ENCODE measurements at regions not wholly inside any gene's neighbourhood (a gene's known extent, or its start where the extent isn't known, plus 50 kb on each side); places are given as distances from the start of the nearest gene placed in this dataset.

- no peak for TF ChIP-seq ZBTB26 (CRISPR knock-in tag; IDR thresholded peaks at IDR 0.05; ENCODE audit: borderline replicate concordance)
- TF ChIP-seq ARID3A (IDR thresholded peaks at IDR 0.05; ENCODE audit: low read depth, low read length), result no peak
- TF ChIP-seq MATR3 (CRISPR knock-in tag; IDR thresholded peaks at IDR 0.05), result no peak
- TF ChIP-seq NCOA2 (CRISPR knock-in tag; IDR thresholded peaks at IDR 0.05), result no peak
- no peak for TF ChIP-seq GABPA (IDR thresholded peaks at IDR 0.05; ENCODE audit: low read depth, low read length)
- no peak for TF ChIP-seq GABPA (CRISPR knock-in tag; IDR thresholded peaks at IDR 0.05; ENCODE audit: low read depth)
- TF ChIP-seq HOXA3 (CRISPR knock-in tag; IDR thresholded peaks at IDR 0.05), result no peak
- no peak for TF ChIP-seq MXD1 (CRISPR knock-in tag; IDR thresholded peaks at IDR 0.05)
- TF ChIP-seq ZNF530 (CRISPR knock-in tag; IDR thresholded peaks at IDR 0.05; ENCODE audit: low read depth), result no peak
- TF ChIP-seq MED1 (CRISPR knock-in tag; IDR thresholded peaks at IDR 0.05), result no peak
These were observed 62.2 kb upstream of the ADCY1 start (continued) for GRCh38 chr7:45511721-45512597.

GRCh38 chr7:45514944-45515343 is 59.2 kb upstream of the ADCY1 start:
- DNase-seq (ENCODE audit: low spot score) (no peak), FAIRE-seq (no peak), ATAC-seq (no peak)
- Histone ChIP-seq H4K20me1 (ENCODE audit: insufficient read depth, low read length) (no peaks in the 10 kb centered on the region), H3K27ac (ENCODE audit: extremely low read length, insufficient read depth, low read length) (no peak overlapping the region), H3K4me3 (replicated peaks in 1 of 3; ENCODE audit: insufficient read depth in 1 of 3, low read depth in 2 of 3, low read length in 3 of 3) (no peak overlapping the region), H3K79me2 (ENCODE audit: insufficient read depth, low read length) (no peaks in the 10 kb centered on the region), H3K9me3 (ENCODE audit: low read length) (no peaks in the 10 kb centered on the region), H3K4me1 (ENCODE audit: insufficient read depth, low read length) (no peaks in the 10 kb centered on the region), H3K9ac (ENCODE audit: insufficient read depth, low read depth, low read length) (no peak overlapping the region), H2AFZ (ENCODE audit: low read length) (no peak overlapping the region), H3K4me2 (ENCODE audit: low read depth, low read length) (no peak overlapping the region), H3K27me3 (ENCODE audit: control insufficient read depth in 1 of 2, insufficient read depth in 2 of 2, low read length in 2 of 2) (peaks cover 0 to 7% of the 10 kb centered on the region in 2 experiments; a peak in 1 of 5 replicates), H3K36me3 (replicated peaks in 1 of 2; ENCODE audit: control insufficient read depth in 1 of 2, insufficient read depth in 2 of 2, low read length in 2 of 2) (no peaks in the 10 kb centered on the region)
- ChIA-PET POLR2A (no interaction called here), CTCF (ENCODE audit: low intra/inter-chr PET ratio, low total read pairs) (no interaction called here)
- TF ChIP-seq ZNF644 (CRISPR knock-in tag; IDR thresholded peaks at IDR 0.05; ENCODE audit: low read depth) (no peak), RAD21 (CRISPR knock-in tag; IDR thresholded peaks at IDR 0.05) (no peak), FLYWCH1 (CRISPR knock-in tag; IDR thresholded peaks at IDR 0.05) (no peak), MBD4 (IDR thresholded peaks at IDR 0.05; ENCODE audit: borderline replicate concordance, low read length) (no peak), ZNF44 (CRISPR knock-in tag; IDR thresholded peaks at IDR 0.05) (no peak), ZNF468 (CRISPR knock-in tag; IDR thresholded peaks at IDR 0.05) (no peak), ZNF121 (CRISPR knock-in tag; IDR thresholded peaks at IDR 0.05) (no peak), ZHX1 (CRISPR knock-in tag; IDR thresholded peaks at IDR 0.05; ENCODE audit: low read depth) (no peak), MLX (CRISPR knock-in tag; IDR thresholded peaks at IDR 0.05) (no peak)
- no TSS peak for BruUV-seq (replicated peaks)
- intact Hi-C loops (cut with micrococcal nuclease; ENCODE audit: unreplicated experiment) (no loop called here), in situ Hi-C loops (cut with HindIII; ENCODE audit: extremely low pct_ligation_motif_present, low pct_unique_long_range_greater_than_20kb) (no loop called here)
- 70% methylated on average over 4 of the region's 4 CpGs for WGBS (ENCODE audit: low lambda C conversion rate)
